Erythroblast (primary cell): ENCODE measurements at regions not wholly inside any gene's neighbourhood (a gene's known extent, or its start where the extent isn't known, plus 50 kb on each side); places are given as distances from the start of the nearest gene placed in this dataset.

Source experiments
- DNase-seq, 2 experiments: peaks; one replicate each; lab custom pipeline; 2025; lab: John Stamatoyannopoulos, UW
- GATA1 ChIP-seq: IDR thresholded peaks from 2 replicates; pipeline ENCODE4 v1.6.1; 2011; ENCODE audit warnings: low read depth, mild to moderate bottlenecking, control low read depth, low read length, moderate library complexity
- POLR2A ChIP-seq: IDR thresholded peaks from 2 replicates; pipeline ENCODE4 v1.6.1; 2011; ENCODE audit warnings: mild to moderate bottlenecking, low read length

DNA sequence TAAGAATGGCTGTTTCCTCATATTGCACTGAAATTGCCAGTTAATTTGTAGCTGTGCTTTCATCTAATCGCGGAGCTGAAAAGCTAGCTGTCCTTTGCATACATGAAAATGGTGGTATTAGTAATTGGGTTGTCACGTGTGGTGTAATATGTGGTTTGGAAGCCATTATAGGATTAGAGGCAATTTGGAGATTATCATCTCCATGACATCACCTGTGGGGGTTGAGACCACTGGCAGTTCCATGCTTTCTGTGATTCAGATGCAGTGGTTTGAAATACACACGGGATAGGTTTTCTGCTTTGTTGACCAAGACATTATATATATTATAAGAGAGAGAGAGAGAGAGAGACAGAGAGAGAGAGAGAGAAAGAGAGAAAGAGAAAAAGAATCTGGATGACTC is 180.8 kb downstream of the RAB11FIP2 start:
- no peak for DNase-seq
- TF ChIP-seq POLR2A (no peak), GATA1 (no peak)

GRCh38 chr10:117868151-117868550 is 178.6 kb downstream of the RAB11FIP2 start:
- TF ChIP-seq GATA1, result no peak
- TF ChIP-seq POLR2A, result no peak
- DNase-seq, result no peak

GRCh38 chr10:117875793-117876192 is 170.9 kb downstream of the RAB11FIP2 start:
- no peak for TF ChIP-seq GATA1
- no peak for TF ChIP-seq POLR2A
- DNase-seq, result no peak

DNA sequence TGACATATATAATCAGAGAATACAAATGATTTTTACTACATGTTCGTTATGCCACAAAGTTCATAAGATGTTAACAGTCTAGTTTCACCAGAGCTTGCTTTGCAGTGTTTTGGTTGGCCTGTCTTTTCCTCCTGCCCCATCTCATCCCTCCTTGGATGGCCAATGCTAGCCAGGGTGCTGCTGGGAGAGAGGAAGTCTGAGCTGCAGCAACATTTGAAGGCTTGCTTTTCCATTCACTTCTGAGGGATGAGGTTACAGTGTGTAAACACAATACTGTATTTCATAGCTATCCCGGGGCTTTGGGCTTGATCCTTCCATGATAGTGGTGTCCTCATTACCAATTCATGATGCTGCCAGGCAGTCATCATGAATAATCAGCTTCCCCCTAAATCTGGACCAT is 170.5 kb downstream of the RAB11FIP2 start:
- DNase-seq, result no peak
- TF ChIP-seq GATA1 (no peak), POLR2A (no peak)

GRCh38 chr10:117878626-117879025 is 168.1 kb downstream of the RAB11FIP2 start:
- DNase-seq, result no peak
- no peak for TF ChIP-seq POLR2A

- DNase-seq, result no peak
- no peak for TF ChIP-seq GATA1
- no peak for TF ChIP-seq POLR2A
Measured at GRCh38 chr10:117884093-117884492, 162.6 kb downstream of the RAB11FIP2 start.

- TF ChIP-seq POLR2A (no peak), GATA1 (no peak)
- DNase-seq, result no peak
Measured at GRCh38 chr10:117884592-117884991, 162.1 kb downstream of the RAB11FIP2 start.

DNA sequence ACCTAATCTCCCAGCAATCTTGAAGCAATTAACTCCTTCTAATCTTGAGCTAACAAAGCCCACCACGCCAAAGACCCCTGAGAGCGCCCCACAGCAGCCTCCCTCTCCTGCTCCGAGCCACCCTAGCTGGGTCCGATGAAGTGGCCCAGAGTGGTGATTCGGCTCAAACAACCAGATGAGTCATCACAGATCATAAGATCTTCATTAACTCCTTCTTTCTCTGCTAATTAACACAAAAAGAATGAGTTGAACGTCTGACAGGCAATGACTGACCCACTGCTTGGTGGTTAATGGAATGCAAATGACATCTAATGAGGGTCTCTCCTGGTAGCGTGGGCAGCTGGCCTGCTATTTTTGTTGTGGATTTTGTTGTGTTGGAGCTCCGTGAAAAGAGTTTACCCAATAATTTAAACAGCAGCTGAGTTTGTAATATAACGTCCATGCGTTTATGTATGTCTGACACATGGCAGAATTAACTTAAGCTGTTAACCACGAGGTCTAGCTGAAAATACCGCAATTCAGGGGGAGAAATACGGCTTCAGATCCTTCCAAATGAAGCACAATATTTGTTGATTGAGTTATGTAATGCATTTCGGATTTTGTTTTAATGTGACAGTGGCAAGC is 161.4 kb downstream of the RAB11FIP2 start:
- DNase-seq, result no peak
- TF ChIP-seq POLR2A (no peak), GATA1 (no peak)

- TF ChIP-seq POLR2A (no peak), GATA1 (no peak)
- DNase-seq, result no peak
Measured at GRCh38 chr10:117886766-117887165, 160.0 kb downstream of the RAB11FIP2 start.

GRCh38 chr10:117889664-117890063 is 157.1 kb downstream of the RAB11FIP2 start:
- TF ChIP-seq POLR2A (no peak), GATA1 (no peak)

GRCh38 chr10:117892681-117893220 is 154.0 kb downstream of the RAB11FIP2 start:
- no peak for DNase-seq
- TF ChIP-seq POLR2A (no peak), GATA1 (no peak)

More at GRCh38 chr10:117889664-117890063, 157.1 kb downstream of the RAB11FIP2 start:
- no peak for DNase-seq

DNA sequence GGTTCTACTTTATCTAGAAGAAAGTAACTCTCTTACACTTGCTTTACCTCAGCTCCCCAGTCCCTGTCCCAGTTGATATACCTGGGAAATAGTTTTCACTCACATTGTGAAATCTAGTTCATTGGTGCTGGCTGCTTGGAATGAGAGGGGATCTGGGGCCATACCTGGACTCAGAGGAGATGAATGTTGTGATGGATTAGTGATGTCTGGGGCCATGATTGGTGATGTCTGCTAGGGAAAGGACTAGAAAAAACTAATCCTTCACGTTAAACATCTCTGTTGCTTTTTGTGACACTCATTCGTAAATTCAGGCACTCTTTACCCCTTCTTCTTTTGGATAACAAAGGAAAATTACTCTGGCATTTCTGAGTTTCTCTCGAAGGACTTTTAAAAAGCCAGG is 152.4 kb downstream of the RAB11FIP2 start:
- no peak for DNase-seq
- TF ChIP-seq GATA1 (no peak), POLR2A (no peak)

DNA sequence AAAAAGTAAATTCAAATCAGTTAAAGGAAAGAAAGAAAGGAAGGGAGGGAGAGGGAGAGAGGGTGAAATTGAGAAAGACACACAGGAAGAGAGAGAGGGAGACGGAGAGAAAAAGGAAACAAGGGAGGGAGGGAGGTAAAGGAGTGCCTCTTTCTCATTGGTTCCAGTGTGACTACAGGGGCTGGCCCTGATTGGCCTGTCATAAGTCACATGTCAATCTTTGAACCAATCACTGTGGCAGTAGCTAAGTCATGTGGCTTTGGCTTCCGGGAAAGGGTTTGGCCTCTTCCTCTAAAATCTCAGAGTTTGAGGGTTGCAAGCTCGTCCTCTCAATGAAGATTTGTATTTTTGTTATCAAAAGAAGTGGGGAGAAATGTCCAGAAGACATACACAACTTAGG is 150.2 kb downstream of the RAB11FIP2 start:
- TF ChIP-seq POLR2A, result no peak
- no peak for TF ChIP-seq GATA1
- peak; percentile 5 to 33 for DNase-seq

DNA sequence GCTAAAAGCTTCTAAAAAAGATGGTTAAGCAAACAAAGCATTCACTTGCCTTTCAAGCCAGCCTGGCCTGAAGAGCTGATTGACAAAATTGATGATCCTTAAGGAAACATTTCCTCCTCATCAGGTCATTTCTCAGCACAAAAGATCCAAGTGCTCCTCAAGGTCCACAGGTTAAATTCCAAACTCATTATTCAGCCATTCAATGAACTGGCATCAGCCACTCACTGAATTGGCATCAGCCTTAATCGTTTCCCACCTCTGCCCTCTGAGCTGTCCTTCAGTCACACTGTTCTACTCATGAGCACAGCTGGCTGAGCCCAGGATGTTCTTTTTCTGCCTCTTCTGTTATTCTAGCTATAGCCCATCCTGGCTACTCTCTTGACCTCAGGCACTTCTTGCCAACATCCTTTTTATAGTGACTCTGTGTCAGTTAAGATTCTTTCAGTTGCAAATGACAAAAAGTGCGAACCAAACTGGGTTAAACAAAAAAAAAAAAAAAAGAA is 147.5 kb downstream of the RAB11FIP2 start:
- no peak for DNase-seq
- TF ChIP-seq POLR2A (no peak), GATA1 (no peak)

- TF ChIP-seq GATA1 (no peak), POLR2A (no peak)
- DNase-seq, result no peak
Measured at GRCh38 chr10:117900280-117900679, 146.5 kb downstream of the RAB11FIP2 start.

DNA sequence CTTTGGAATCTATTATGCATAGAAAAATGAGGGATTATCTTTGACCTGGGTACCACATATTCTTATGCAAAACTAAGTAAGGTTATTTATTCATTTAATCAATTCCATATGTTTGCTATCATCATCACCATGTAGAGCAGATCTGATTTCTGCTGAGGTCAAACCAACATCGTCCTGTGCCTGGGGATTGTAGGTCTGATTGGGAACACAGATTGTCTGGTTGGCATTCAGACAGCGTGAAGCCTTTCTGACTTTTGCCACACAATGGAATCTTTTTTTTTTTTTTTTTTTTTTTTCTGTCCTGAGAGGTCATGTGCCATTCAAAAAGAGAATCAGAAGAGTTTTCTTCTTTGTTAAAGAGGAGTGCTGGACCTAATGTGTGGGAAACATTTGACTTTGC is 142.9 kb downstream of the RAB11FIP2 start:
- no peak for TF ChIP-seq GATA1
- TF ChIP-seq POLR2A, result no peak

More for the DNA sequence above, 142.9 kb downstream of the RAB11FIP2 start:
- no peak for DNase-seq
